Fibroblast of the conjunctiva (primary cell): ENCODE measurements at regions not wholly inside any gene's neighbourhood (a gene's known extent, or its start where the extent isn't known, plus 50 kb on each side); places are given as distances from the start of the nearest gene placed in this dataset.
"Not testable (repeated sequence)": the region's sequence is repeated elsewhere in the genome, so short reads cannot be mapped to it uniquely, and the experiment has no call there.

Experiments used
- DNase-seq: peaks from one replicate; pipeline ENCODE4 v3.0.0-alpha.2; 2010; ENCODE audit warnings: low read depth

DNA sequence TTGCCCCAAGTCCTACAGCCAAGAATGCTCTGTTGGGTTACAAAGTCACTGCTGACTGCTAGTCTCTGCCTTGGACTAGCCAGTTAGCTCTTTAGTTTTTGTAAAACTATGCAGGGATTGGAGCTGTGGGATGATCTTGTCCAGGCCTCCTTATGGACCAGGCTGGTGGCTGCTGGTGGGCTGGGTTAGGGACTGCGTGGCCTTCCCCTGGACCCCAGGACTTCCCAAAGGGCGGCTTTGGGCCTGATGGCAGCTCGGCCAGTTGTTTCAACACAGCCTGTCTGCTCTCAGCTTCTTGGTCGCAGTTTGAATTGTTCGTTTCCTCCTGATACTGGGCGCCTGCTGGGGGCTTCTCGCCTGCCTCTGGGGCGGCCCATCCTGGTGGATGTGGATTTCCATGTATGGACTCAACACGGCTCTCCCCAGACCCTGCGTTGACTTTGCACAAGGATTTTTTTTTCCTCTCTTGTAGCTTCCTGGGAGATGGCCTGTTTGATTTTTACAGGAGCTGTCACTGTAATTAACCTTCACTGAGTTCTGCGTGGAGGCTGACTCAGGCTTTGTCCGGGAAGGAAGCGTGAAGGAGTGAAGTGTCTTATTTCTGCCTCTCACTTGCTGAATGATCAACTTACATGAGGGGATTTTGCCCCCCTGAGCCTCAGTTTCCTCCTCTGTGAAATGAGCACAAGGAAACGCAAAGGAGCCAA is 91.9 kb upstream of the NEURL1B start:
- DNase-seq, result no peak

DNA sequence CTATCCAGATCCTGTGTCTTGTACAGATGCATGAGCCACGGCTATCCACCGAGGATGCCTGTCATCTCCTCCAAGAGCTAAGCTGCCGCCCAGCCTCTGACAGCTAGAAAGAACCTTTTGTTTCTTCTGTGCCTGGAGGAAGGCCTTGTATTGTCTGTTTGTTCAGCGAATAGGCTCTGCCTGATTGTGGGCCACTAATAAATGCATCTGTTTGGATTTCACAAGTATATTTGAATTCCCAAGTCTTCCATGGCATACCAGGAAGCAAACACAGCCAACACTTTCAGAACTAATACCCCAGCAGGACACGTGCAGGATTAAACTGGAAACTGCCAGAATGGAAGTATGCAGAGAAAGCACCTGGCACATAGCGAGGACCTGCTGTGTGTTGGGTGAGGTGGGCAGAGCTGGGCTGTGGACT is 92.7 kb upstream of the NEURL1B start:
- DNase-seq, result no peak

DNA sequence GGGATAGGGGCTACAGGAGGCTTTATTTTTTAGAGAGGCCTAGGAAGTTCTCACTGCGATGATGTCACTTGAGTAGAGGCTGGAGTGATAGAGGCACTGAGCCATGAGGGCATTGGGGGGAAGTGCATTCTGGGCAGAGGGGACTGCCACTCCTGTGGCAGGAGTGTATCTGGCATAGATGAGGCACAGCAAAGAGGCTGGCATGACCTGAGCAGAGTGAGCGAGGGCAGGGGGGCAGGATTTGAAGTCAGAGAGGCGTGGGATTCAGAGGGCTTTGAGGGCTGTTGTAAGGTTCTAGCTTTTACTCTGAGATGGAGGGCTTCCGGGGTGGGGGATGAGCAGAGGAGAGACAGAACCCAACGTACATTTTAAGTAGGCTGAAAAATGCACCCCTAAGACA is 91.9 kb upstream of the SH3PXD2B start:
- DNase-seq, result no peak

- DNase-seq, result no peak
Observed at GRCh38 chr5:172545291-172545801, 91.0 kb upstream of the SH3PXD2B start.

- no peak for DNase-seq
Observed at GRCh38 chr5:172544371-172545095, 90.2 kb upstream of the SH3PXD2B start.

DNA sequence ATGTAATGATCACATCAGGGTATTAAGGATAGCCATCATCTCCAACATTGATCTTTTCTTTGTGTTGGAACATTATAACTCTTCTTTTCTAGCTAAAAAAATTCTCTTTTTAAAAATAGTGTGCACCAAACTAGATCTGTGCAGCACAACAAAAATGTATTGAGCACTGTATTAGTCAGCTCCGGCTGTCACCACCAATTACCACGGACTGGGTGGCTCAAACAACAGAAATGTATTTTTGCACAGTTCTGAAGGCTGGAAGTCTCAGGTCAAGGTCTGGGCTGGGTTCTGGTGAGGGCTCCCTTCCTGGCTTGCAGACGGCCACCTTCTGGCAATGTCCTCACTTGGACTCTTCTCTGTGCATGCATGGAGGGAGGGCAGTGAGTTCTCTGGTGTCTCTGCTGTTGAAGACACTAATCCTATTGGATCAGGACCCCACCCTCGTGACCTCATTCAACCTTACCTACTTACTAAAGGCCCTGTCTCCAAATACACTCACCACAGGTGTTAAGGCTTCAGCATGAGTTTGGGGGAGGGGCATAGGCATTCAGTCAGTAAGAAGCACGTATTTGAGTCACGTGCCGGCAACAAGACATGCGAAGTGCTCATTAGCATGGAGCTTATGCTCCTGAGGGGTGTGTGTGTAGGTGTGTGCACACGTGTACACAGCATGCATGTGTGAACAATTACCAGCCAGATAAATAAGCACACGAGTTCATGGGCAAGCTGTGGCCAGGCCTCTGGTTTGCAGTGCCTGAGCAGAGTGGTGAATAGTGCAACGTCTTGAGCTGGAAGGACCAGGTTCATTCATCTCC is 89.4 kb upstream of the SH3PXD2B start:
- DNase-seq, result no peak

GRCh38 chr5:172542651-172543131 is 88.4 kb upstream of the SH3PXD2B start:
- DNase-seq, result no peak

- no peak for DNase-seq
Observed at GRCh38 chr5:172541773-172542136, 87.4 kb upstream of the SH3PXD2B start.

GRCh38 chr5:172541099-172541772 is 86.9 kb upstream of the SH3PXD2B start:
- no peak for DNase-seq

DNA sequence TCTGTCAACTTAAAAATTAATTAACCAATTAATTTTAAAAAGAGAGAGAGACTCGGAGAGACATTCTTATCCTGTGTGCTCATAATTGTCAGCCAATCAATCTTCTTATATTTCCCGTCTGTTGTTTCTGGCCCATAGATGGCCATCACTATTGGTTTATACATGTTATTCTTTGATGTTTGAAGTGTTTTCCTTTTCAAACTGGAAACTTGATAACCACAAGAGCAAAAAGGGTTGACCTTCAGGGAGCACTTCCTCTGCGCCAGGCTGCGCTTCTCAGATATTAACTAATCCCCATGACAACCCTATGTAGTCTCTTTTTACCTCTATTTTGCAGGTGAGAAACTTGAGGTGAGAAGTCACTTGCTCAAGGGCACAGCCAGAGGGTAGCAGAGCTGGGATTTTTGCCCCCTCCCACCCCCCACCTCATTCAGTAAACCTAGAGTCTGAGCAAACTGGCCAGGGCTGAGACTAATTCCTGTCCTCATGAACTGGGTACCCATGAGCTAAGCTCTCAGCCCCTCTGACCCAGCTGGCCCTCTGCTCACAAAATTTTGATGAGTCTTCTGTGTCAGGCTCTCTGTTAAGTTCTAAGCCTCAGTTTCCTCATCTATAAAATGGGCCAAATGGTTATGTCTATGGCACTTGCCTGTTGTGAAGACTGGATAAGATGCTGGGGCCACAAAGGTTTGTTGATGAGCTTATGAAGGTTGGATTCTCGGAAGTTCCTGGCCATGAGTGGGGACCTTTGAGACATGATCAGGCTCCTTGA is 86.0 kb upstream of the SH3PXD2B start:
- DNase-seq, result no peak

- DNase-seq, result no peak
Observed at GRCh38 chr5:172535108-172535445, 80.8 kb upstream of the SH3PXD2B start.

GRCh38 chr5:172534229-172535107 is 80.1 kb upstream of the SH3PXD2B start:
- no peak for DNase-seq

GRCh38 chr5:172533399-172534228 is 79.3 kb upstream of the SH3PXD2B start:
- DNase-seq, result no peak

GRCh38 chr5:172533058-172533398 is 78.7 kb upstream of the SH3PXD2B start:
- DNase-seq, result no peak

DNA sequence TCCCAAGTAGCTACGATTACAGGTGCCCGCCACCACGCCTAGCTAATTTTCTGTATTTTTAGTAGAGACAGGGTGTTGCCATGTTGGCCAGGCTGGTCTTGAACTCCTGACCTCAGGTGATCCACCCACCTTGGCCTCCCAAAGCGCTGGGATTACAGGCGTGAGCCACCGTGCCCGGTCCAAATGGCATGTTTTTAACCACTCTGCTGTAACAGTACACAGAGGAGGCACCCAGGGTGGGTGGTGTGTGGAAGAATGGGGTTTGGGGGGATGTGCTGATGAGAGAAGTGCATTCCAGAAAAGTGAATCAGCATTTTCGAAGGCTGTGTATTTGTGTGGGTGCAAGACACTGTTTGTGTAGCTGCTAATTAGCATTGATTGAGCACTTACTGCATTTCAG is 78.1 kb upstream of the SH3PXD2B start:
- DNase-seq, result not testable (repeated sequence)

DNA sequence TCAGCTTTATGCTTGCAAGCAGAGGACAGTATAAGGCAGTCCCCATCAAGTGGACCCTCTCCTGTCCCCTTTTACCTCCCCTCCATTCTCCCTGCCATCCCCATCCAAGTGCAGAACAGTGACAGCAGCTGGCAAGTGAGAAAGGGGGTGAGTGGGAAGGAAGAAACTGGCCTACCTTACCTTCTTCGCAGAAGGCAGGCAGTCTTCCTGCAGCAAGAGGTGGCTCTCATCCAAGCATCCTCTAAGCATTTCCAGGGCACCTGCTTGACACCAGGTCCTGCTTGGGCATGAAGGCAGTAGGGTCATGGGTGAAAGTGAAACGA is 77.3 kb upstream of the SH3PXD2B start:
- DNase-seq, result no peak

- DNase-seq, result no peak
Observed at GRCh38 chr5:172530878-172531703, 76.8 kb upstream of the SH3PXD2B start.

DNA sequence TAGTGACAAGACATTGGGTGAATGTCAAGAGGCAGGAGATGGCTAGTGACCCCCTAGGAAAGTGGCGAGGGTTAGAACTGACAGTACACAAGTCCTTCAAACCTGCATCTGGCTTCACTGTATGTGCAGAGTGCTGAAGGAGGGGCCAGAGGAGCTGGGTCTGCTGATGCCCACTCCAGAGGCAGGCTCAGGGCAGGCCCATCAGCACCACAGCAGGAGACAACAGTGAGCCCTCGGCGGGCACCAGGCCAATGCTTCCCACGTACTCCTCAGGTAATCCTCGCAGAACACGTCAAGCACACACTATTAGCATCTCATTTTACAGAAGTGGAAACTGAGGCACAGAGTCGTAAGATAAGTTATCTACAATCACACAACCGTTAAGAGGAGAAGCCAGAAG is 76.1 kb upstream of the SH3PXD2B start:
- no peak for DNase-seq

DNA sequence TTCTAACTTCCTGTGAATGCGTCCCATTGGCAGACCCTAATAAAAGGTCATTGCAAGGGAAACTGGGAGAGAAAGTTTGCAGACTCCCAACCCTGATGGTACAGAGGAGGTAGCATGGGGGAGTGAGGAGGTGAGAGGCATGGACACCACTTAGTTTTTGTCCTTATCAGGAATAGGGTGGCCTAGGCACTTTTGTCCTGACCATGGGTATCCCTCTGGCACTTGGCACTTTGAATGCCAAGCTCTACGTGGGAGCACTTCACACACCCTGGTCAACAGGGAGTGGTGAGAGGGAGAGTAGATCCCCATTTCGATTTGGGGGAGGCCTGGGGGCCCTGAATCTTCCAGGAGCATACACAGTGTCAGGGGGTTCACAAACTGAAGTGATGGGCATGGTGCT is 75.6 kb upstream of the SH3PXD2B start:
- DNase-seq, result no peak
